NCI-H748 (cell line): ENCODE measurements at regions not wholly inside any gene's neighbourhood (a gene's known extent, or its start where the extent isn't known, plus 50 kb on each side); places are given as distances from the start of the nearest gene placed in this dataset.
A peak's percentile ranks its signal among the peaks of the same experiment; 100 is the strongest.

Experiments used
- DNase-seq: peaks from one replicate; lab custom pipeline; 2025; ENCODE audit not compliant: unreplicated experiment; lab: John Stamatoyannopoulos, UW

DNA sequence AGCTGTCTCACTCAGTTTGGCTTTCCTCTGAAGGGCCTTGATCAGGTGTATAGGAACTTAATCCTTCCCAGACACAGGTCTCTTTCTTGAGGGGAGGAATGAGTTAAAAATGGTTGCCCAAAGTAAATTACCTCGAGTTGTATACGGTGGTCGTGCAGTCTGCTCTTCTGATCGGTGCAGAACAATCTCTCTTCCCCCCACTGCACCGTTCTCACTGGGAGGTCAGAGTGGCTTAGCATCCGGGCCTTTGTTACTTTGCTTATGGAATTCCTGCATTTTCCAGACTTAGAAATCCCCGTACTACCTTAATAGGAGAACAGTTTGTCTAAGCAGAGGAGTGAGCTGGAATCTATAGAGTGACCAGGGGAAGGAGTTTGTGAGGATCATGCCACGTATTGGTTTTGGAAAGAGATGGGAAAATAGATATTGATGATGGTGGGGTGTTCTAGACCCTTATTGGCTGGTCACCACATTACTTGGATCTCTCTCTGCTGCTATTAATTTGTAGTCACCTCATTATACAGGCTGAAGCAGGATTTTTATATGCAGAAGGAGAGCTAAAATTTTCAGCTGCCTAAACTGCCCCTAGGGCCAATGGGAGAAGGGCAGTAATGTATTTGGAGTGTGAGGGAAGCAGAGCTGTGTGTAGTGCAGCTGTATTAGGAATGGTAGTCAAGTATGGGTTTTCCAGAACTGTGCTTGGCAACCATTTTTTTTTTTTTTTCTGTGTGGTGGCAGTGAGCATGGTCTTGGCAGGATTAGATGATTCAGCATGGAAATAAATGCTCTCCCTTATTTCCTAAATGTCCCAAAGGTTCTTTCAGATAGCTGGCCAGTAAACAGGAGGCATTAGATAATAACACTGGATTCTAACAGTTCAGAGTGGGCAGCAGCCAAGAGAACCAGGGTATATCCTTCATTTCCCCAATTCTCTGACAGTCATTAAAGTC, 81.5 kb downstream of the NDUFS5 start:
- no peak for DNase-seq

DNA sequence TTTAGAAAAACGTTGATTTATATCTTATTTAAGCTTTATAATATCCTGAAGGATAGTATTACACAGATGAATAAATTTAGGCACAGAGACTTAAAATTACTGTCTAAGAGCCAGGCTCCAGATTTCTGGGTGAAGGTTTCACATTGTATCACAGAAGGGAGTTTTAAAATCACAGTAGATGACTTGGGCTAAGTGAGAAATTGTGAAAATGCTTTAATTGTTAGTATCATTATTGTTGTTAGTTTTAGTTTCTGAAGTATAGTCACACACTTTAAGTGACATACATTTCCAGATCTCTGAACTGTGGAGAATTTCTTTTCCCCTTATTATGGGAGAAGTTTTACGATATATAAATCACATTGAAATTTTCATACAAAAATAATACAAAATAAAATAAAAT, 83.5 kb downstream of the NDUFS5 start:
- no peak for DNase-seq

GRCh38 chr1:39110325-39110851, 84.2 kb downstream of the NDUFS5 start:
- no peak for DNase-seq

GRCh38 chr1:39110882-39111281, 84.7 kb downstream of the NDUFS5 start:
- DNase-seq: no peak

GRCh38 chr1:39113109-39113743, 87.1 kb downstream of the NDUFS5 start:
- no peak for DNase-seq

DNA sequence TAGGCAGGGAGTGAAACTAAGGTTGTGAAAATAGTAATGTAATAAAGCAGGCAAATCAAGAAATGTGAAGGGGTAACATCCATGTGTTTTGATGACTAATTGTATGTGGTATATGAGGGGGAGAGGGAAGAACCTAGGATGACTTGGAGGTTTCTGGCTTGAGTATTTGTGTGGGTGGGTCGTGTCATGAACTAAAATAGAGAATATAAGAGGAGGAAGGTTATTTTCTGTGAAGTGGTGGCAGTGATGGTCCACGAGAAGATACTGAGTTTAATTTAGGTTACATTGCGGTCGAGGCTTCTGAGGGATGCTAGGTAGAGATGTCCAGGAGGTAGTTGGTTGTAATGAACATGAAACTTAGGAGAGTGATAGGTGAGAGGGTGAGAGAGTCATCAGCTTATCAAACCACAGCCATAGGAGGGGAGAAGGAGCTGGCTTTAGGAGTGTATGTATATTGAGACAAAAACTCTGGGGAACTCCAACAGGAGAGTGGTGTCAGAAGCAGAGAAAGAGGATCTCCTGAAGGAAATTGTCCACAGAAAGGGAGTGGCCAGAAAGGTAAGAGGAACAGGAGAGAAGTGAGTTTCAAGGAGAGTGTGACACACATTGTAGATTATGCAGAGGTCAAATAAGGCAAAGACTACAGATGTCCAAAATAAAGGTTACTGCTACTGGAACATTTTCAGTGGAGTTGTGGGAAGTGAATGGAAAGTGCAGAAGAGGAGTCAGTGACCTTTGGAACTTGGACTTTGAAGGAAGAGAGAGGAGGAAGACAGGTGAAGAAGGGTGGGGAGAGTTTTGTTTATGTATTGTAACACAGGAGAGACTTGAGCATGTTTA, 89.0 kb upstream of the MACF1 start:
- DNase-seq: no peak

DNA sequence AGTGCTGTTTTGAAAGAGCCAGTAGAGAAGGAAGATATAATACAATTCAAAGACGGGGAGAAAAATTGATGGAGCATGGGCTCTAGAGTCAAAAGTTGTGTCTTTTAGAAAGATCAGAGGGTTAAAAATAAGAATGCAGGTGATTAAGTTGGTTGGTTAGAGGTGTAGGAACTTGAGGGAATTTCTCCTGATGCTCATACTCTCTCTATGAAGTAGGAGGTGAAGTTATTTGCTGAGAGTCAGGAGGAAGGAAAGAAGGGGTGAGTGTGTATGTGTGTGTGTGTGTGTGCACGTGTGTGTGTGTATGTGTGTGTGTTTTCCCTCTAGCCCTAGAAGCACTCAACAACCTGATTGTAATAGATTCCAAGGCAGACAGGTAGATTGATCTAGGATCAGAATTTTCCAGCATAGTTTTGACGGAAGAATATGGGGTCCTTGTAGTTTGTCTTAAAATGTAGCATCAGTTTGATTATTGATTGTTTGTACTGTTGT, 88.3 kb upstream of the MACF1 start:
- no peak for DNase-seq

DNA sequence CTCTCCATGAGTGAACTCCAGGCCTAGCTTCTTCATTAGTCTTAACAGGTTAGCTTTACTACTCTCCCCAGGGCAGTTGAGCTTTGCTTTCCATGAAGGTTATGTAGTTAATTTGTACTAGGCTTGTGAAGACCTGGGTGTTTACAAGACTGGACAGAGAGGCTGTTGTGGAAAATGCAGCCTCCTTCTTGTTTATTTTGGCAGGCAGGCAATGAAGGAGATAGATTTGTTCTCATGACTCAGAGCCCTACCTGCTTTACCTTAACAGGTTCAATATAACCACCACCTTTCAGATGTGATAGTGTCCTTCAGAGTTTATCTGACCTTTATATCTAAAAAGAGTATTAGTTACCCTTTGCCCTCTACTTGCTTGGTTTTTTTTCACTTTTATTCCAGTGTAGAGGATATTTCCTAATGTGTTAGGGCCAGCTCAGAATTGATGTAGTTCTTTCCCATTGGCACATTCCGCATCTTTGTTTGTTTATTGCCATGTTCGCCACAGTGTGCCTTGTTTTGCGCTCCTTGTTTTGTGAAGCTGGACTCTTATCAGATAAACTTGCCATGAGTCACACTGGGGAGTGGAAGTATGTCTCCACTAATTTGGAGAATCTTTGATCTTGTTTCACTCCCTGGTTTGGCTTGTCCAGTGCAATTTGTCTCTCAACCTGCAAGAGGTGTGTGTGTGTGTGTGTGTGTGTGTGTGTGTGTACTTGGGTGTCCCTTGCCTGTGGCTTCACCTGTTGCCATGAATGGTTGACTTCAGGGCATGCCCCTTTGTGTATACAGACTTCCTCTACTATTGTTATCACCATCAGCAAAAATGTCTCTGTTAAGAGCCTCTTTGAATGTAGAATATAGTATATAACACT, 87.4 kb upstream of the MACF1 start:
- no peak for DNase-seq

DNA sequence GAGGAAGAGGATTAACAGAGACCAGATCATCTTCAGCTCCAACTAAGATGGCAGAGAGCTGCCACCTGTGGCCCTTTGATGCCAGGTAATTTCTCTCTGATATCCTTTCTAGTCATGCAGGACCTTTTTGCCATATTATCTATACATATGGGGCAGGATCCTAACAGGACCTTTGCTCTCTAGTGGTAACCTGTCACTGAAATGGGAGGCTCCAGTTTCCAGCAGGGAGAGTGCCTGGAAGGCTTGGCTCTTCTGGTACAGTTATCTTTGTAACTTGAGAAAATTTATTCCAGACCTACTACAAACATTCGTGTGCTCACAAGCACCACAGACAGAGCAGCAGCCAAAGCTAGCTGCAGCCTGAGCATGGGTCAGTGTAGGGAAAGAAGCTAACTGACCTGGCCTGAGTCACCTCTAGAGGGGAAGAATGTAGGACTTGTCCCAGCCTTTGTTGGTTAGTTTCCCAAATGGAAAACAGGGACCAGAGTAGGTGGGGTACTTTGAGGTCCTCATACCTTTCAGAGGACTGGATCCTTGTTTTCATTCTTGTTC, 86.5 kb upstream of the MACF1 start:
- DNase-seq: no peak

DNA sequence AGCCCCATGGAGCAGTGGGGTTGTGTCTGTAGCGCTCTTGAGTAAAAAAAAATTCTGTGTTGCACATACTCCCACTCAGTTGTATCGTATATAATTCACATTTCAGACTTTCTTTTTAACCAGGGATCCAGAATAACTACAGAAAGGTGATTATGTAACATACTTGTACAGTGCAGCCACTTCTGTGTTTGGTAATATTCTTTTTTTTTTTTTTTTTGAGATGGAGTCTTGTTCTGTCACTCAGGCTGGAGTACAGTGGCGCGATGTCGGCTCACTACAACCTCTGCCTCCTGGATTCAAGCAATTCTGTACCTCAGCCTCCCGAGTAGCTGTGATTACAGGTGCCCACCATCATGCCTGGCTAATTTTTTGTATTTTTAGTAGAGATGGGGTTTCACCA, 82.4 kb upstream of the MACF1 start:
- no peak for DNase-seq

DNA sequence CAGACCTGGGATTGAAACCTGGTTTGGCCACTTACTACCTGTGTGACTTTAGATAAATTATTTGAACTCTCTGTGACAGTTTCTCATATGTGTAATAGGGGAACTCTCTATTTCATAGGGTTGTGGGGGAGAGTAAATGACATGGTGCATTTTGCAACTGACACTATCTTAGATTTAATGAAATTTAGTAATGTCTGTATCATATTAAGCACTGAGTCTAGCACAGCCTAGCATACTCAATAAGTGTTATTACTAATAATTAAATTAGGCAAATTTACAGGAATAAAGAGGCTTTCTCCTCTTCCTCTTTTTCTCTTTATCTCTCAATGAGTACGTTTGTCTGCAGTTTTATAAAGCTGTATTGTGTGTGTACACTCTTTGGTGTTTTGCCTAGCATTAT, 80.2 kb upstream of the MACF1 start:
- DNase-seq: no peak

GRCh38 chr1:39127513-39127912, 77.0 kb upstream of the MACF1 start:
- no peak for DNase-seq

GRCh38 chr1:39128126-39128525, 76.4 kb upstream of the MACF1 start:
- DNase-seq: no peak

DNA sequence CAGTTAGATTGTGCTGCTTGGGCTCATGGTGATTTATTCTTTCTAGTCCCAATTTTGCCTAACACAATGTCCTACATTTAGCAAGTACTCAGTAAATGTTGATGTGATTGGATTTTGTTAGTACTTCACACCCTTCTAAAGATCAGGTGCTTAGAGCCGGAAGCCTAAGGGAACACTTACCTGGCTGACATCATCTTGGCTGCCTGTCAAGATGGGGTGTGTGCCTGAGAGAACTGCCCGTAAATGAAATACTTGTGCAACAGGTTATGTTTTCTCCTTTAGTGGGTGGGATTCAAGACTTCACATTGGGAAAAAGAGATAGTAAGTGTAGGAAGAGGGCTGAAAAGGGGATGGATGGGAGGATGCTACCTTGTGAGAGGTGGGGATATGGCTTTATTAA, 75.5 kb upstream of the MACF1 start:
- DNase-seq: peak; percentile 29

DNA sequence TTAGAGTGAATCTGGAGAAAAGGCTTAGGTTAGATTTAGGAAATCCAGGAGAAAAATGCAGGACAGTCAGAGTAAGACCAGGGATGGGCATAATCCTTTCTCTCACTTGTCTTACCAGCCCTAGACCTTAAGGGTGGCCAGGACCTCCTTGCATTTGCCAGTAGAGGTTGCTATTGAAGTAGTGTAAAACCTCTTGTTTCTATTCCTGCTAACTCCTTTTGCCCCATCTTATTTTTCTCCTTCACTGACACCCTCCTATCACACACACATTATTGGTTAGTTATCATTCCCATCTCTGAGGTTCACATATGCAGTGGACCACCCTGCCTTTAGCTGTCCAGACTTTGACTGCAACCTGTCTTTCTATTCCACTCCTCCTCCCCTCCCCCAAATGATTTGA, 75.0 kb upstream of the MACF1 start:
- no peak for DNase-seq

DNA sequence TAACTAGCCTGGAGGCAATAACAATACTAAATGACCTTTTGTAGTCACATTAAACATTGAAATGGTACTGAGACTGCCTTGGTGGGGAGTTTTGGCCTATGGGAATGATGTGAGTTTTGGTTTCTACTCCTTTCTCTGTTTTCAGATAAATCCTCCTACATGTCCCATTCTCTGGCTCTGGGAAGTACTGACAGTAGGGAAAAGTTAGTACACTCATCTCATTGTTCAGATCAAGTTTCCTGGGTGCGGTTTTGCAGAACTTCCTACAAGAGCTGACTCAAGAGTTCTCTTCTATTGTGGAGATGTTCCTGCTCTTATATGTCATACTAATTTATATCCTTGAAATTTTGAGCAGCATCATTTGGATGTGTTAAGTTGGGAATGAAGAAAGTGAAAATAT, 74.2 kb upstream of the MACF1 start:
- no peak for DNase-seq

DNA sequence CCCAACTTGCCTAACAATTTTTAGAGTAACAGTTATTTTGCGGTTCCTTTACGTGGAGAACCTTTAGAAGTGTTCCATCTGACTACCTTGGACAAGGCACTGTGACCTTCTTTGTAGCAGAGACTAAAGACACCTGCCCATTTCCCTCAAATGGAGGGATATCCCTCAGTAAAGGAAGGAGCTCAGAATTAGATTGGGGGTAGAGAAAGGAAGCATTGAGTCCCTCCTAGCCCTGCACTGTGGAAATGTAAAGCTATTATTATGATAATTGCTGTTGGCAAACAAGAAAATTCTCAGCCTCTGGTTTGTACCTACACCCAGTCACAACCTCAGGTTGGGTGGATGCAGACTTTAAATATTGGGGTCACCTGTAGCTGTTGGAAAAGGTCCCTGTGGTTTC, 72.6 kb upstream of the MACF1 start:
- DNase-seq: no peak

GRCh38 chr1:39132505-39133339, 71.8 kb upstream of the MACF1 start:
- peak; percentile 83 for DNase-seq

GRCh38 chr1:39133340-39133684, 71.2 kb upstream of the MACF1 start:
- DNase-seq: no peak
